ENCODE measurements at regions not wholly inside any gene's neighbourhood (a gene's known extent, or its start where the extent isn't known, plus 50 kb on each side); places are given as distances from the start of the nearest gene placed in this dataset.

- Histone ChIP-seq H3F3A (replicated peaks; ENCODE audit: low read depth) (no peaks in the 10 kb centered on the region), H3K9me2 (ENCODE audit: insufficient read depth) (peaks cover 11% of the 10 kb centered on the region), H4K20me1 (replicated peaks; ENCODE audit: insufficient read depth) (no peaks in the 10 kb centered on the region), H3K4me2 (no peak overlapping the region), H3K4me1 (ENCODE audit: insufficient read depth) (no peaks in the 10 kb centered on the region), H2AFZ (no peak overlapping the region), H3K27ac (ENCODE audit: low read depth) (no peak overlapping the region), H3K79me2 (replicated peaks; ENCODE audit: insufficient read depth) (no peaks in the 10 kb centered on the region), H3K27me3 (ENCODE audit: insufficient read depth) (no peaks in the 10 kb centered on the region), H3K36me3 (ENCODE audit: insufficient read depth) (no peaks in the 10 kb centered on the region), H3K4me3 (no peak overlapping the region)
- no peak overlapping the region for H3K27ac Mint-ChIP-seq
- no peak for DNase-seq (ENCODE audit: low spot score)
- no peaks in the 10 kb centered on the region; the same call in 2 of the 3 replicates for H3K36me3 Mint-ChIP-seq (ENCODE audit: low read depth)
- H3K9me3 Mint-ChIP-seq, result 0 out of 3 replicates have a peak, but pooled peaks cover 1% of the 10 kb centered on the region
- H3K4me3 Mint-ChIP-seq, result no peak overlapping the region
- TF ChIP-seq, protein P1, sequence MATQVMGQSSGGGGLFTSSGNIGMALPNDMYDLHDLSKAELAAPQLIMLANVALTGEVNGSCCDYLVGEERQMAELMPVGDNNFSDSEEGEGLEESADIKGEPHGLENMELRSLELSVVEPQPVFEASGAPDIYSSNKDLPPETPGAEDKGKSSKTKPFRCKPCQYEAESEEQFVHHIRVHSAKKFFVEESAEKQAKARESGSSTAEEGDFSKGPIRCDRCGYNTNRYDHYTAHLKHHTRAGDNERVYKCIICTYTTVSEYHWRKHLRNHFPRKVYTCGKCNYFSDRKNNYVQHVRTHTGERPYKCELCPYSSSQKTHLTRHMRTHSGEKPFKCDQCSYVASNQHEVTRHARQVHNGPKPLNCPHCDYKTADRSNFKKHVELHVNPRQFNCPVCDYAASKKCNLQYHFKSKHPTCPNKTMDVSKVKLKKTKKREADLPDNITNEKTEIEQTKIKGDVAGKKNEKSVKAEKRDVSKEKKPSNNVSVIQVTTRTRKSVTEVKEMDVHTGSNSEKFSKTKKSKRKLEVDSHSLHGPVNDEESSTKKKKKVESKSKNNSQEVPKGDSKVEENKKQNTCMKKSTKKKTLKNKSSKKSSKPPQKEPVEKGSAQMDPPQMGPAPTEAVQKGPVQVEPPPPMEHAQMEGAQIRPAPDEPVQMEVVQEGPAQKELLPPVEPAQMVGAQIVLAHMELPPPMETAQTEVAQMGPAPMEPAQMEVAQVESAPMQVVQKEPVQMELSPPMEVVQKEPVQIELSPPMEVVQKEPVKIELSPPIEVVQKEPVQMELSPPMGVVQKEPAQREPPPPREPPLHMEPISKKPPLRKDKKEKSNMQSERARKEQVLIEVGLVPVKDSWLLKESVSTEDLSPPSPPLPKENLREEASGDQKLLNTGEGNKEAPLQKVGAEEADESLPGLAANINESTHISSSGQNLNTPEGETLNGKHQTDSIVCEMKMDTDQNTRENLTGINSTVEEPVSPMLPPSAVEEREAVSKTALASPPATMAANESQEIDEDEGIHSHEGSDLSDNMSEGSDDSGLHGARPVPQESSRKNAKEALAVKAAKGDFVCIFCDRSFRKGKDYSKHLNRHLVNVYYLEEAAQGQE (IDR thresholded peaks at IDR 0.05; ENCODE audit: unreplicated experiment), result no peak
- no peak for TF ChIP-seq JUNB (IDR thresholded peaks at IDR 0.05; ENCODE audit: unreplicated experiment)
- no peak for TF ChIP-seq EZH2phosphoT487 (IDR thresholded peaks at IDR 0.05; ENCODE audit: unreplicated experiment)
- TF ChIP-seq, protein P2, sequence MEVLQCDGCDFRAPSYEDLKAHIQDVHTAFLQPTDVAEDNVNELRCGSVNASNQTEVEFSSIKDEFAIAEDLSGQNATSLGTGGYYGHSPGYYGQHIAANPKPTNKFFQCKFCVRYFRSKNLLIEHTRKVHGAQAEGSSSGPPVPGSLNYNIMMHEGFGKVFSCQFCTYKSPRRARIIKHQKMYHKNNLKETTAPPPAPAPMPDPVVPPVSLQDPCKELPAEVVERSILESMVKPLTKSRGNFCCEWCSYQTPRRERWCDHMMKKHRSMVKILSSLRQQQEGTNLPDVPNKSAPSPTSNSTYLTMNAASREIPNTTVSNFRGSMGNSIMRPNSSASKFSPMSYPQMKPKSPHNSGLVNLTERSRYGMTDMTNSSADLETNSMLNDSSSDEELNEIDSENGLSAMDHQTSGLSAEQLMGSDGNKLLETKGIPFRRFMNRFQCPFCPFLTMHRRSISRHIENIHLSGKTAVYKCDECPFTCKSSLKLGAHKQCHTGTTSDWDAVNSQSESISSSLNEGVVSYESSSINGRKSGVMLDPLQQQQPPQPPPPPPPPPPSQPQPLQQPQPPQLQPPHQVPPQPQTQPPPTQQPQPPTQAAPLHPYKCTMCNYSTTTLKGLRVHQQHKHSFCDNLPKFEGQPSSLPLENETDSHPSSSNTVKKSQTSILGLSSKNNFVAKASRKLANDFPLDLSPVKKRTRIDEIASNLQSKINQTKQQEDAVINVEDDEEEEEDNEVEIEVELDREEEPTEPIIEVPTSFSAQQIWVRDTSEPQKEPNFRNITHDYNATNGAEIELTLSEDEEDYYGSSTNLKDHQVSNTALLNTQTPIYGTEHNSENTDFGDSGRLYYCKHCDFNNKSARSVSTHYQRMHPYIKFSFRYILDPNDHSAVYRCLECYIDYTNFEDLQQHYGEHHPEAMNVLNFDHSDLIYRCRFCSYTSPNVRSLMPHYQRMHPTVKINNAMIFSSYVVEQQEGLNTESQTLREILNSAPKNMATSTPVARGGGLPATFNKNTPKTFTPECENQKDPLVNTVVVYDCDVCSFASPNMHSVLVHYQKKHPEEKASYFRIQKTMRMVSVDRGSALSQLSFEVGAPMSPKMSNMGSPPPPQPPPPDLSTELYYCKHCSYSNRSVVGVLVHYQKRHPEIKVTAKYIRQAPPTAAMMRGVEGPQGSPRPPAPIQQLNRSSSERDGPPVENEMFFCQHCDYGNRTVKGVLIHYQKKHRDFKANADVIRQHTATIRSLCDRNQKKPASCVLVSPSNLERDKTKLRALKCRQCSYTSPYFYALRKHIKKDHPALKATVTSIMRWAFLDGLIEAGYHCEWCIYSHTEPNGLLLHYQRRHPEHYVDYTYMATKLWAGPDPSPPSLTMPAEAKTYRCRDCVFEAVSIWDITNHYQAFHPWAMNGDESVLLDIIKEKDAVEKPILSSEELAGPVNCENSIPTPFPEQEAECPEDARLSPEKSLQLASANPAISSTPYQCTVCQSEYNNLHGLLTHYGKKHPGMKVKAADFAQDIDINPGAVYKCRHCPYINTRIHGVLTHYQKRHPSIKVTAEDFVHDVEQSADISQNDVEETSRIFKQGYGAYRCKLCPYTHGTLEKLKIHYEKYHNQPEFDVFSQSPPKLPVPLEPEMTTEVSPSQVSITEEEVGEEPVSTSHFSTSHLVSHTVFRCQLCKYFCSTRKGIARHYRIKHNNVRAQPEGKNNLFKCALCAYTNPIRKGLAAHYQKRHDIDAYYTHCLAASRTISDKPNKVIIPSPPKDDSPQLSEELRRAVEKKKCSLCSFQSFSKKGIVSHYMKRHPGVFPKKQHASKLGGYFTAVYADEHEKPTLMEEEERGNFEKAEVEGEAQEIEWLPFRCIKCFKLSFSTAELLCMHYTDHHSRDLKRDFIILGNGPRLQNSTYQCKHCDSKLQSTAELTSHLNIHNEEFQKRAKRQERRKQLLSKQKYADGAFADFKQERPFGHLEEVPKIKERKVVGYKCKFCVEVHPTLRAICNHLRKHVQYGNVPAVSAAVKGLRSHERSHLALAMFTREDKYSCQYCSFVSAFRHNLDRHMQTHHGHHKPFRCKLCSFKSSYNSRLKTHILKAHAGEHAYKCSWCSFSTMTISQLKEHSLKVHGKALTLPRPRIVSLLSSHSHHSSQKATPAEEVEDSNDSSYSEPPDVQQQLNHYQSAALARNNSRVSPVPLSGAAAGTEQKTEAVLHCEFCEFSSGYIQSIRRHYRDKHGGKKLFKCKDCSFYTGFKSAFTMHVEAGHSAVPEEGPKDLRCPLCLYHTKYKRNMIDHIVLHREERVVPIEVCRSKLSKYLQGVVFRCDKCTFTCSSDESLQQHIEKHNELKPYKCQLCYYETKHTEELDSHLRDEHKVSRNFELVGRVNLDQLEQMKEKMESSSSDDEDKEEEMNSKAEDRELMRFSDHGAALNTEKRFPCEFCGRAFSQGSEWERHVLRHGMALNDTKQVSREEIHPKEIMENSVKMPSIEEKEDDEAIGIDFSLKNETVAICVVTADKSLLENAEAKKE (CRISPR knock-in tag; IDR thresholded peaks at IDR 0.05), result no peak
- TF ChIP-seq CREB1 (CRISPR knock-in tag; IDR thresholded peaks at IDR 0.05; ENCODE audit: low read depth), result no peak
- peaks cover 7% of the 10 kb centered on the region for H3K27me3 Mint-ChIP-seq (ENCODE audit: insufficient read depth, low read depth, poor library complexity)
- ATAC-seq, result no peak
- H3K4me1 Mint-ChIP-seq, result peaks cover 10% of the 10 kb centered on the region; the same call in 1 of the 3 replicates
Measured at GRCh38 chr9:105193560-105193959, 50.9 kb upstream of the SLC44A1 start.
